K562 (cell line): ENCODE measurements at regions not wholly inside any gene's neighbourhood (a gene's known extent, or its start where the extent isn't known, plus 50 kb on each side); places are given as distances from the start of the nearest gene placed in this dataset.

Experiments
- ATF3 ChIP-seq, 2 experiments: fragments of 450-650 bp in 1 of 2; sonication (generic) in 1 of 2; formaldehyde crosslinking in 1 of 2; IDR thresholded peaks in 1 of 2; conservative IDR thresholded peaks in 1 of 2; 2 replicates each; pipeline versions ENCODE4 v1.6.1 to v1.8.1; 2016 to 2023; ENCODE audit warnings: mild to moderate bottlenecking in 2 of 2, moderate library complexity in 2 of 2, inconsistent platforms in 1 of 2, missing genetic modification reagents in 1 of 2
- GABPA ChIP-seq: fragments of 200-800 bp; sonication (Bioruptor generic); conservative IDR thresholded peaks from 2 replicates; pipeline ENCODE4 v1.6.1; 2016; ENCODE audit warnings: low read depth, missing genetic modification characterization, missing compliant biosample characterization
- HDAC6 ChIP-seq: IDR thresholded peaks from 2 replicates; pipeline ENCODE4 v1.6.1; 2012; ENCODE audit warnings: low read depth, mild to moderate bottlenecking, control low read depth, inconsistent platforms, low read length, moderate library complexity
- IRF2 ChIP-seq: sonication (generic); formaldehyde crosslinking; IDR thresholded peaks from 2 replicates; pipeline ENCODE4 v1.8.1; 2022; ENCODE audit warnings: mild to moderate bottlenecking, missing genetic modification reagents
- POLR2AphosphoS5 ChIP-seq: IDR thresholded peaks from 2 replicates; pipeline ENCODE4 v1.6.1; 2011; ENCODE audit warnings: mild to moderate bottlenecking, low read depth, low read length, moderate library complexity; ENCODE audit not compliant: control insufficient read depth, insufficient read depth
- RAD21 ChIP-seq, 2 experiments: fragments of 250-450 bp in 1 of 2; fragments of 450-650 bp in 1 of 2; sonication (Bioruptor Pico) in 1 of 2; formaldehyde crosslinking in 1 of 2; IDR thresholded peaks in 1 of 2; conservative IDR thresholded peaks in 1 of 2; 2 replicates each; pipeline versions ENCODE4 v1.4.0 to v1.8.0; 2020 to 2022; ENCODE audit warnings: mild to moderate bottlenecking in 2 of 2, moderate library complexity in 1 of 2
- TRIM28 ChIP-seq: fragments of 450-650 bp; IDR thresholded peaks from 2 replicates; pipeline ENCODE4 v1.6.1; 2017
- ZBTB33 ChIP-seq: sonication (generic); formaldehyde crosslinking; IDR thresholded peaks from 2 replicates; pipeline ENCODE4 v1.8.1; 2023; ENCODE audit warnings: mild to moderate bottlenecking, missing genetic modification reagents
- ZNF445 ChIP-seq: fragments of 250-450 bp; sonication (Bioruptor Pico); IDR thresholded peaks from 2 replicates; pipeline ENCODE4 v1.4.0; 2020; ENCODE audit warnings: low read depth, mild to moderate bottlenecking, moderate library complexity

GRCh38 chr9:87097238-87097637 lies 149.9 kb upstream of the GAS1 start:
- TF ChIP-seq POLR2AphosphoS5 (no peak), IRF2 (no peak), TRIM28 (no peak), ZBTB33 (no peak), ZNF445 (CRISPR knock-in tag) (no peak), HDAC6 (no peak), ATF3 (IDR thresholded peaks at IDR 0.05) (no peak), ATF3 (CRISPR knock-in tag; conservative IDR thresholded peaks at IDR 0.05) (no peak), GABPA (tag) (no peak), RAD21 (CRISPR knock-in tag; conservative IDR thresholded peaks at IDR 0.05 in 1 of 2, IDR thresholded peaks at IDR 0.05 in 1 of 2) (no peak)
